Hematopoietic multipotent progenitor cell treated with erythropoietin and hydrocortisone succinate and interleukin-3 and kit ligand, for 4 days (in vitro differentiated cells): ENCODE measurements at regions not wholly inside any gene's neighbourhood (a gene's known extent, or its start where the extent isn't known, plus 50 kb on each side); places are given as distances from the start of the nearest gene placed in this dataset.
A peak's percentile ranks its signal among the peaks of the same experiment; 100 is the strongest.
"Not testable (repeated sequence)": the region's sequence is repeated elsewhere in the genome, so short reads cannot be mapped to it uniquely, and the experiment has no call there.

Experiments
- DNase-seq: peaks from one replicate; pipeline ENCODE4 v3.0.0-alpha.2; 2015

DNA sequence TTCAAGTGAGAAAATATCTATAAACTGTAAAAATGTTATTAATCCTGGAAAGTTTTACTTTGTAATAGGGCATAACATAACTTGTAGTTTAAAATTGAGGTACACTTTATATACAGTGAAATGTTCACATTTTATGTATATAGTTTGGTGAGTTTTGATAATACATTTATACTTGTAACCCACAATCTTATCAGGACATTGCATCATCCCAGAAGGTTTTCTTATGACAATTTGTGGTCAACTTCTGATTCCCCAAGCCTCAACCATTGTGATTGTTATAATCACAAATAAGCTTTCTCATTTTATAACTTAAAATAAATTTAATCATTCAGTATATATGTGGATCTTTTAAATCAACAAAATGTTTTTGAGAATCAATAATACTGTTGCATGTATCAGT, 151.1 kb downstream of the TFPI2 start:
- peak; percentile 54 for DNase-seq

DNA sequence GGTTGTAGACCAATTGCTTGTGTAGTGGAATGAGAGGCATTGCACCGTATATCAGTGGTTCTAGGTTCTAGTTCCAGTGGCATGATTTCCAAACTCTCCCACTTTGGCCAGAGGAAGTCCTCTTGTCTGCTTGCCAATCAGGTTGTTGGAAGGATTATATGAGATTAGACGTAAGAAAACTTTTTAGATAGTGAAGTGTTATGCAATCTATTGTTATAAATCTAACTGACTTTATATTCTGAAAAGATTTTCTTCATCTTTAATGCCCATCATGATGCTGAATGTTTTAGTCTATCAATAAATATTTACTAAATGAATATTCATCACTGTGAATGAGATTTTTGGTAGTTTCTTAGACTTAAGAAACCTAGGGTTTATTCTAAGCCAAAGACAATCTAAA, 152.6 kb downstream of the TFPI2 start:
- no peak for DNase-seq

DNA sequence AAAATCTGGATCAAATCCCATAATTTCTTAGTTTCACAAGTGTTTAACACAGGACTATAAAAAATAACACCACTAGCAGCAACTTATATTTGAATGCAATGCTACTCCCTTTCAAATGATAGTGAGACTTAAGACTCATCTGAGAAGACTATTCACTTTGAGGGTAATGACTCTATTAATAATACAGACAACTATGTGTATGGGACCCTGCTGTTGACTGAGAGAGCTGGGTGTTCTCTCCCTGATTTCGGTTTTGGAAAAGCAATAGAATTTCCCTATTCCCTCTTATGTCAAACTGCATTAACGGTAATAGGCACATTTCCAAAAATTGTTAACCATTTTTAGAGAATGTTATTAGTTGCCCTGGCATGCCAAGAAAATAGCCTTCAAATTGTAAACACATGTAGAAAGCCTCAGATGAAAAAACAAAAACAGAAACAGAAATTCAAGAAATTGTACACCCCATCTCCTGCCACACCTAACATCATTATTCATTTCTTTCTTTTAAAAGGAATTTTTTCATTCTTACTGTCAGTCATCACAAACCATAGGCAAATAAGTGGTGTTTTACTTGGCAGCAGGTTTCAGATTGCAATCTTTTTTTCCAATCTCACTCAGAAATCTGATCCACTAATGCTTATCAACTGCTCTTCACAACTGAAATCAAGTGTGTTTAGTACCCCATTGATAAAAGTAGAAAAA, 153.7 kb downstream of the TFPI2 start:
- no peak for DNase-seq

DNA sequence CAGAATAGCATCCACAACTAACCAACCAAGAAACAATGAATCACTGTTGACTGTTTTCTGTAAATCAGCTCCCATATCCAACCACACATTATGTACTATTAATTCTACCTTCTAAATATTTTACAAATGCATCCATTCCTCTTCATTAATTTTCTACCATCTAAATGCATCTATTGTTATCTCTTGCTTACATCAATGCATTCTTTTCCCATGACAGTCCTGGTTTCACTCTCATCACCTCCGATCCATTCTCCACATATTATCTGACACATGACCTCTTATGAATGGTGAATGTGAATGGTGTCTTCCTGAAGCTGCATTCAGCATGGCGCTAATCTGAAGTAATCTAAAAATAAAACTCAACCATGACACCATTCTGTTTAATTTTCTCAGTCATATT, 153.8 kb upstream of the CALCR start:
- DNase-seq = no peak

DNA sequence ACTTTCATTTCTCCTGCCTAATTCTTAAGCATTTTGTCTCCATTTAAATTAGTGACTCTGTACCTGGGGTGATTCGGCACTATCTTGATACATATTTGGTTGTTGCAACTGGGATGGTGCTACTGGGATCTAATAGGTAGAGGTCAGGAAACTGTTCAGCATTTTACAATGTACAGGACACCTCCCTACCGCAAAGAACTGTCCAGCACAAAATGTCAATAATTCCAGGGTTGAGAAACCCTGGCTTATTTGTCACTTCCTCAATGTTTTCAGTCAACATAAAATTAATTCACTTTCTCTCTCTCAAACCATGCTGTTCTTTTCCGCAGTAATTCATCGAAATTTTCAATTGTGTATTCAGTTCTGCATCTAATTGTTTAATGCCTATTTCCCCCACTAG, 151.4 kb upstream of the CALCR start:
- DNase-seq = no peak

DNA sequence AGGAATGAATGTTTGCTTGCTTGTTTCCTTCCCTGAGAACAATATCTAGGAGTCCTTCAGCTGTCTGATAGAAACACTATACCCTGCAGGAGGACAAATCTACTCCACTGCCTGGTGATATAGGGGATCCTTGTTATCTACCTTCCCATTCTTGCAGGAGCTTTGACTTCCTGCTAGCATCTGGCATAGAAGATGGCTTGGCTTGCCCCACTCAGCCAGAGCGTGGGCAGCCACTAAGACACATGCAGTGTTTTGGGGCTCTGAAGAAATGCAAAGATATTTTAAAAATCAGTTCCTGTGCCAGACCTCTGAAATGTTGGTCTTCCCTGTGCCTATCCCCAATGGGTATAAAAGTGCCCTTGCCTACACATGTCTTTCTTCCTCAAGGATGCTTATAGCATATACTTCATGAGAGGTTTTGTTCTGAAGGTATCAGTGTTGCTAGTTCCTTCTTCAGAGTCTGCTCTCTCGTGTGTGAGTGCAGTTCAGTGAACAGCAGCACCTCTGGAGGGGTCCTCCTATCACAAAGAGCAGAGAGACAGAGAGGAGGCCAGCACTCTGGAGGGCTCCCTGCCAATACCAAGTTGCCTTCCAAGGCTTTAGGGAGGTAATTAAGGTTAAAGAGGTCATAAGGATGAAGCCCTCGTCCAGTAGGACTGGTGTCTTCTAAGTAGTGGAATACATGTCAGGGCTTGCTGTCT, 149.1 kb upstream of the CALCR start:
- no peak for DNase-seq

DNA sequence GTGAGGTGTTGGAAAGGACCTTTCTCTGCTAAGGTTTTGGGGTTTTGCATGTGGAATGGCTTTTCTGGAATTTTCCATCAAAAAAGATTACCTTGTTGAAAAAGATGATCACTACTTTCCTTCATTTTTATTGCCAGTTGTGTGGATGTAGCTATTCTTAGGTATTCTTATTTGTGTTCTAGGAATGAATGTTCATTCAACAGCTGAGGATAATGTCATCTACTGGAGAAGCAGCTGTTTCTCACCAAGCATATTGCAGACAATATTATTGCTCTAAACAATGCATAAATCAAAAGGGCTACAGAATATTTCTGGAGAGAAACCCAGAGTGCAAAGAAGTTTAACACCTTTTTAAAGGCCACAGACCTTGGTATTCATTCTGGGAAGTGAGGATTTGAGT, 145.6 kb upstream of the CALCR start:
- DNase-seq = no peak

DNA sequence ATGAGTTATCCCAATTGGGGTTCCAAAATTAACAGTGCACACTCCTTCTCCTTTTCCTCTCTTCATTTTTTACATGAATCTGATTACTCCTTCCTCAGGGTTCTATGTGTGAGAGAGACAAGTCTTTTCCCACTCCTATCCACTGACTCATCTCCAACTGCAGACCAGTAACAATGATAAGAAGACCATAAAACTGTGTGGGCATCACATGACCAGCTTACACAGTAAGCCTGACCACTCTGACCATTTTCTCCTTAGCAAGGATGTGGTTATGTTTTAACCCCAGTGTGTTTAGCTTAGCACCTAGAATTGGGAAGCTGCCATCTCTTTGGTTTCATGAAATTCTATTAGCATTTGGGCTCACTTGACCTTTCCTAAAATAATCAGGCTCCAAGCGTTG, 145.0 kb upstream of the CALCR start:
- peak; percentile 42 for DNase-seq

DNA sequence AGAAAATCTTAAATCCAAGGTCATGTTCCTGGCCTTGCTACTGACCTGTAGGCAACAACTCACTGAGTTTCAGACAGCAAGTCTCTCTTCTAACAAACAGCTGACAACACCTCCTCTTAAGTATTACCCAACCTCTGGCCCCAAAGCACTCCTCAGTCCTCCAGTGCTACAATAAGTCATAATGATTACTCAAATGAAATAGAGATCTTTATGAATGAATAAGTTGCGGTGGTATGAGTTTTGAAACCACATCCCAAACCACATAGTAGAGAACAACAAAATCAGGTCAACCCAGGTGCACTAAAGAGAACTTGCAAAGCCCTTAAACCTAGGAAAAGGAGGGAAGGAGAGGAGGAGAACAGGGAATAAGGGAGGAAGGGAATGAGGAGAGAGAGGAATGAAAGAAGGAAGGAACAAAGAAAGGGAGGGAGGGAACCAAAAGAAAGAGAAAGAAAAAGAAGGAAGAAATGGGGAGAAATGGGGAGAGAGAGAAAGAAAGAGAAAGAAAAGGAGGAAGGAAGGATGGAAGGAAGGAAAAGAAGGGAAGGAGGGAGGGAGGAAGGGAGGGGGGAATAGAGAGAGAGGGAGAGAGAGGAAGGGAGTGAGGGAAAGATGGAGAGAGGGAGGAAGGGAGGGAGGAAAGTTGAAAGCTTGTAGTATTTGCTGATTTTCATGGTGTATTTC, 142.8 kb upstream of the CALCR start:
- DNase-seq = no peak

DNA sequence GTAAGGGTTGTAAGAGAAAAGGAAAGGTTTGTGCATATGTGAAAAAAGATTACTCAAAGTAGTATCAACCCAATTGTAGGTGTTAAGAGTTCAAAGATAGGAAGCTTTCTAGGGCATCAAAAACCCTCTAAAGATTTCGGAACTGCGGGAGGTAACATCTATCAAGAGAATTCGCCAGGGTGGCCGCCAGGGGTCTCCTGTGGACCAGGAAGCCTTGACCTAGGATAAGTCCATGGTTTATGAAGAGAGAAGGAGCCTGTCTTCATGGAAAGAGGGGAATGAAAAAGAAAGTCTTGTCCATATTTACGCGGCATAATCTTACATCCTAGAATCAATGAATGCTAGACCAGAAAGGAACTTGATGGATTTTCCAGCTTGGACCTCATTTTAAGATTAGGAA, 140.7 kb upstream of the CALCR start:
- DNase-seq = peak; percentile 64

DNA sequence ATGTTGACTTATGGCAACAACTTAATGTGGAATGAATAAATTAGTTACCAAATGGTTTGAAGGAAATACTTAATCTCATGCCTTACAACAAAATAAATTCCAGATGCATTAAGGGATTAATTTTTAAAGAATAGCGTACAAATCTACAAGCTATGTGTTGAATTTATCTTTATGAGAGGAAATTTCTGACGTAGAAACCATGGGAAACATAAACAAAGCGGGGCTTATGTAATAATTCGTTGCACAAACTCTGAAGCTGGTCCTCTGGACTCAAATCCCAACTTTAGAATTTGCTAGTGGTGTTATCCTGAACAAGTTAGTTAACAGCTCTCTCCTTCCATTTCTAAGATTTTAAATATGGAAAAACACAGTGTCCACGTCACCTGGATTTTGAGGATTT, 137.4 kb upstream of the CALCR start:
- no peak for DNase-seq

DNA sequence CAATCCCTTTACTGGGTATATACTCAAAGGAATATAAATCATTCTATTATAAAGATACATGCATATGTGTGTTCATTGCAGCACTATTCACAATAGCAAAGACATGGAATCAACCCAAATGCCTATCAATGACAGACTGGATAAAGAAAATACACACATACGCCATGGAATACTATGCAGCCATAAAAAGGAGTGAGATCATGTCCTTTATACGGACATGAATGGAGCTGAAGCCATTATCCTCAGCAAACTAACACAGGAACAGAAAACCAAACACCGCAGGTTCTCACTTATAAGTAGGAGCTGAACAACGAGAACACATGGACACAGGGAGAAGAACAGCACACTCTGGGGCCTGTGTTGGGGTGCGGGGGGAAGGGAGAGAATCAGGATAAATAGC, 133.7 kb upstream of the CALCR start:
- DNase-seq = not testable (repeated sequence)

DNA sequence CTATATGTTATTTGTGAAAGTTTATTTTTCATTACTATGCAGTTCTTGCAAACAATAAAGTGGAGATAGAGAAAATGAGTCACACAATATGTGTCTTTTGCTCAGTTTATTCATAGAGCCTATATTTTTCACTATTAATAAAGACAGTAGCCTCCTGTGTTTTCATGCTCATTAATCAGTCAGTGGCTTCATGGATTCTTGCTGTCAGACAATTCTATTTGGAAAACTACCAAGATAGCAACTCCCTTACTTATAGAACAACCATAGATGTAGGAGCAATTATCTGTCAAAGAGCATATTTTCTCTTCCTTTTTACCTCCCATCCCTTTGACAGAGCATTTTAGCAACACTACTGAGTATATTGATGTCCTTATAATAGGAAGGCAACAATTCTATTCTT, 132.7 kb upstream of the CALCR start:
- DNase-seq = no peak

DNA sequence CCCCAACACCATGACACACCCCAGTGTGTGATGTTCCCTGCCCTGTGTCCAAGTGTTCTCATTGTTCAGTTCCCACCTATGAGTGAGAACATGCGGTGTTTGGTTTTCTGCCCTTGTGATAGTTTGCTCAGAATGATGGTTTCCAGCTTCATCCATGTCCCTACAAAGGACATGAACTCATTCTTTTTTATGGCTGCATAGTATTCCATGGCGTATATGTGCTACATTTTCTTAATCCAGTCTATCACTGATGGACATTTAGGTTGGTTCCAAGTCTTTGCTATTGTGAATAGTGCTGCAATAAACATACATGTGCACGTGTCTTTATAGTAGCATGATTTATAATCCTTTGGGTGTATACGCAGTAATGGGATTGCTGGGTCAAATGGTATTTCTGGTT, 131.6 kb upstream of the CALCR start:
- DNase-seq = not testable (repeated sequence)

DNA sequence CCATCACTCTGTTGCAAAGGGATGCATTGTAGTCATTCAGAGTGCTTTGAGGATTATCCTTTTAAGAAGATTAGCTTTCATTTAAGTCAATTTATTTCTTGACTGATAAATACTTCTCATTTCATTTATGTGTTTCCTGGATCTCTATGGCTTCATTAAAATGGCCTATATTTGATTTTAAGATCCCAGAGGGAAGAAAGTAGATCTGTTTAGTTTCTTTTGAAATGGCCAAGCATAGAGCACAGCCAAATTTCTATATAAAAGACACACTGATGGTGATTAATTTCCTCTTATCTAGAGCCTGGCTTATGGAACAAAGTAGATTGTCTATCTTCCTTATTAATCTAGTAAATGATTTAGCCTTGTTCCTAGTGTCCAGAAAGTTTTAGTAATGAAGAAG, 129.7 kb upstream of the CALCR start:
- DNase-seq = no peak

DNA sequence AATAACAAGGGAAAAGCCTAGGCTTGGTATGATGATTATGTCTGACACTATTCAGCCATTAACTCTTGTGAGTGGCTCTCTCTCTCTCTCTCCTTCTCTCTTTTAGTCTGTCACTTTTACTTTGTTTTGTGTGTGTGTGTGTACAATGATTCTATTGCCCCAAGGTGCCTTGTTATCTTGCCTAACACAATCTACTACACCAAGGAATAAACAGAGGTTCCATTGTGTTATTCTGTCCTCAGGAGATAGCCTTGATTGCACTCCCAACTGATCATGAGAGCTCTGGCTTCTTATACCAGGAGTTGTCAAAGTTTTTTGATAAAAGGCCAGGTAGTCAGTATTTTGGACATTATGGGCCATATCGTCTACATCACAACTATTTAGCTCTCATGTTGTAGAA, 123.4 kb upstream of the CALCR start:
- no peak for DNase-seq

DNA sequence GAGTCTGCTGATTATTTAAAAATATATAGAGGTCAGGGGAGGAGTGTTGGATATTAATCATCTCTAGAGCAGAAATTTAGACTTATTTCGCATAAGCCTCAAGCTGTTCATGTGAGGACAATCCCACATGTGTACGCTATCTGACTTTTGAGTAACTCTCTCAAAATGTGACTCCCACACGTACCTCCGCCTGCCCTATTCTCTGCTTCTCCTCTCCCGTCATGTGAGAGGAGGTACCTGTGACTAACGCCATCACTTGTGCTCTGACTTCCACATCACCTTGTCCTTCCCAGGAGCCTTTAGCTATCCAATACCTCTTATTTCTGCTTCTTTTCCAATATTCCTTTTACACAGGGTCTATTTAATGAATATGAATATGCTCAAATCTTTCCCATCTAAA, 119.3 kb upstream of the CALCR start:
- no peak for DNase-seq

DNA sequence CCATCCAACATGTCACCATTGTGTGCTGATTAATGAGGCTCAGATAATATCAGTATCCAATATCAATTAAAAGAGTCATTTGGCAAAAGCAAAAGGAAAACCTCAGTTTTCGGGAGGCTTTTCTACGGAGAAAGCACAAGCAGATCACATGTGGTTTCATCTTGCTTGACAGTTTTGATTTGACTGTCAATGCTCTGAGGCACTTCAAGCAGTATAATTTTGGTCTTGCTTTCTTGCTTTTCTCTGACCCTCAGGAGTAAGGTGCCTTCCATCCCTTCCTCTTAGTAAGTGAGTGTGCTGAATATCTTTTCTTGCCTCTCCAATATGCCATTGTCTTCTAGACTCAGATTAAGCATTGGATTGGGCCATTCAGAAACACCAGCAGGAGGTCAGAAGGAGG, 115.5 kb upstream of the CALCR start:
- DNase-seq = no peak

DNA sequence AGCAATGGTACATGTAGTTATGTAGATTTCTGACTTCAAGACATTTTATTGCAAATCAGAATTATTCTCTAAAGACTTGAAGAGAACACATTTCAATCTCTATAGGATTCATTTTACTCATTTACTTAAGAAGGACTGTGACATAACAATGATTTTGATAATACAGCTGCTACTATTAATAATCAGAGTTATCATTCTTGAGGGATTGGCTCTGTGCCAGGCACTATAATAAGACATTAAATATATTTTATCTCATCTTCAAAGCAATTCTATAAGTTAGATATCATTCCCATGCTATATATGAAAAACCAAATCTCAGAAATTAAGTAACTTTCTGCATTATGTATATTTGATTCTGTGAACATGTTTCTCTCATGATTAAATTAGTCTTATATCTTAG, 103.7 kb upstream of the CALCR start:
- DNase-seq = no peak

DNA sequence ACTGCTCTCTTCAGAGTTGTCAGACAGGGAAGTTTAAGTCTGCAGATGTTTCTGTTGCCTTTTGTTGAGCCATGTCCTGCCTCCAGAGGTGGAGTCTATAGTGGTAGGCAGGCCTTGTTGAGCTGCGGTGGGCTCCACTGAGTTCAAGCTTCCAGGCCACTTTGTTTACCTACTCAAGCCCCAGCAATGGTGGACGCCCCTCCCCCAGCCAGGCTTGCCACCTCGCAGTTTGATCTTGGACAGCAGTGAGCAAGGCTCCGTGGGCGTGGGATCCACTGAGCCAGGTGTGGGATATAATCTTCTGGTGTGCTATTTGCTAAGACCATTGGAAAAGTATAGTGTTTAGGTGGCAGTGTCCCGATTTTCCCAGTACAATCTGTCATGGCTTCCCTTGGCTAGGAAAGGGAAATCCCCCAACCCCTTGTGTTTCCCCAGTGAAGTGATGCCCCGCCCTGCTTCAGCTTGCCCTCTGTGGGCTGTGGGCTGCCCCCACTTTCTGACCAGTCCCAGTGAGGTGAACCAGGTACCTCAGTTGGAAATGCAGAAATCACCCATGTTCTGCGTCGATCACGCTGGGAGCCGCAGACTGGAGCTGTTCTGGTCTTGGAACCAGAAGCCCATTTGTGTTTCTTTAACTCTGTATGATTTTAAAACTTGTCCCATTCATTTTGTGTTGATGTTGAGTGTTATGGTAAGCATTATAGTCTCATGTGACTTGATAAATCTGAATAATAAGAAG, 89.2 kb upstream of the CALCR start:
- DNase-seq = no peak

DNA sequence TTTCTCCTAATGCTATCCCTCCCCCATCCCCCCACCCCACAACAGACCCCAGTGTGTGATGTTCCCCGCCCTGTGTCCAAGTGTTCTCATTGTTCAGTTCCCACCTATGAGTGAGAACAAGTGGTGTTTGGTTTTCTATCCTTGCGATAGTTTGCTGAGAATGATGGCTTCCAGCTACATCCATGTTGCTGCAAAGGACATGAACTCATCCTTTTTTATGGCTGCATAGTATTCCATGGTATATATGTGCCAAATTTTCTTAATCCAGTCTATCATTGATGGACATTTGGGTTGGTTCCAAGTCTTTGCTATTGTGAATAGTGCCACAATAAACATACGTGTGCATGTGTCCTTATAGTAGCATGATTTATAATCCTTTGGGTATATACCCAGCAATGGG, 83.6 kb upstream of the CALCR start:
- not testable (repeated sequence) for DNase-seq

DNA sequence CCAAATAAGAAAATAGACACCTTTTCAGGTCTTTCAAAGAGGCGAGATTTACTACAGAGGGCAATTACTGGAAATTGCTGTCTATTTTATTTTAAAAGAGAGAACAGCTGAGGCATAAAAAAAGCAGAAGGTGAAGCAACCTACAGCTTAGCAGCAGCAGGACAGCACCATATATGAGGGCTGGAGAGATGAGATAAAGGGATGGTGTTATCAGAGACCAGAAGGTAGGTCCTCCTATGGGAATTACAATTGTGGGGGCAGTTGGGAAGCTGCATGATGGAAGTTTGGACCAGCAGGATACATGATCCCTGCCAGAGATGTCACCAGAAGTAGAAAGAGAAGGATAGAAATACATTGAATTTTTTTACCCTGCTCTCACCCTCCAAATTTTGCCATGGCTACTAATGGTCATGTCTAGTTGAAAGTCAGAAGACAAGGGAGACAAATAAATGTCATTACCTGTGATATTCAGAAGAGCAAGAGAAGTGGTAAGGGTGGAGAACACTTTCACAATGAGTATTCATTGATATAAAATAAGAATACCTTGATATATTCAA, 77.2 kb upstream of the CALCR start:
- DNase-seq = no peak

DNA sequence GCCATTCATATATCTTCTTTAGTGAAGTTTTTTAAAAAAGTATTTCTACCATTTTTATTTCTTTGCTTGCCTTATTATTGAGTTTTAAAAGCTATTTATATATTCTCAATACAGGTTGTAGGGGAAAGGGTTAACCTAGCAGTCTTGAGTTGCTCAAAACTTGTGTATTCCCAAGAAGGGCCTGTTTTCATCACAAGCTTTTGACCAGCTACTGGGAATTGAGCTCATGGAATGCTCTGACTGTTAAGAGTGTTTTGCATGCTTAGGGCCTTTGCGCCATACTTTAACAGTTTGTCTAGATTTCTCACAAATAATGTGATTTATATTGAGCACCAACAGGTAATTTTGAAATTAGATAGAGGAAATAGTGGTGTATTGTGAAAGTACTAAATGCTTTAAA, 72.0 kb upstream of the CALCR start:
- no peak for DNase-seq
